ENCODE measurements at regions not wholly inside any gene's neighbourhood (a gene's known extent, or its start where the extent isn't known, plus 50 kb on each side); places are given as distances from the start of the nearest gene placed in this dataset.

DNA sequence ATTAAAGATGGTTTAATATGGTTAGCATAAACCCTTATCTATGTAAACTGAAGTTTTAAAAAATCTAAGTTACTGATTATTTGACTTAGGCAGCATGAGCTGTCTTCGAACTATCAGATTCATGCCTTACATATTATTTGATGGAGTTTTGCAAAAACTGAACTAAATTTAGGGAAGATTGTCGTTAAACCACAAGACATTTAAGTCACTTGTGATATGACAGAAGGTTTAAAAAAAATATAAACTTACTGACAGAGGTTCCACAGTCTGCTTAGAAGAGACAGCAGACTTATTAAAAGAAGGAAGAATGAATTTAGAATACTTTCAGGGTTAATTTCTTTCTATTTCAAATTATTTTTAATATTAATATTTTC is 110.9 kb upstream of the FRY start:
- H3K27ac Mint-ChIP-seq: no peak overlapping the region
- H3K9me3 Mint-ChIP-seq: no peaks in the 10 kb centered on the region
- no peaks in the 10 kb centered on the region for H3K27me3 Mint-ChIP-seq
- no peak overlapping the region for H3K4me3 Mint-ChIP-seq
- DNase-seq (no peak), ATAC-seq (ENCODE audit: low read depth in 2 of 2) (no peak)
- H3K4me1 Mint-ChIP-seq: peaks cover 0 to 5% (median 0%) of the 10 kb centered on the region in 3 donors
- no peaks in the 10 kb centered on the region for H3K36me3 Mint-ChIP-seq

DNA sequence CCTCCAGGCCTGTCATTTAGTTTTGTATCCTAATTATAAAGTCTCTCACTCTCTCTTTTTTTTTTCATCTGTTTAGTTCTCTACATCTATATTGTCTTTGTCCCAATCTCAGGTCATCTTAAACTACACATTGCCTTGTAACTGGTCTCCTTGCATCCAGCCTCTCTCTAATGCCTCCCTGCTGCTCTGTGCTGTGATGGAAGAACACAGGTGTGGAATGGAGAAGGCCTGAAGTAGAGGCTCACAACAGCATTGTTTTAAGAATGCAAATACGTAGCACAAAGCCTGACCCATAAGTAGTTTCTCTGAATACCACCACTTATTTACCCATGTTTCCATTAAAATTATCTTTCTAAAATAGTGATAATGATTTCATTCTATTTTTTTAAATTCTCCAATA is 108.8 kb upstream of the FRY start:
- Mint-ChIP-seq H3K27ac (peak overlapping the region in 1 of 6 donors; percentile 12), H3K27me3 (no peaks in the 10 kb centered on the region), H3K9me3 (no peaks in the 10 kb centered on the region), H3K36me3 (no peaks in the 10 kb centered on the region), H3K4me3 (peak overlapping the region in 1 of 8 donors; percentile 48), H3K4me1 (peaks cover 0 to 5% (median 0%) of the 10 kb centered on the region in 3 donors)
- DNase-seq: no peak
- no peak for ATAC-seq (ENCODE audit: low read depth in 2 of 2)

DNA sequence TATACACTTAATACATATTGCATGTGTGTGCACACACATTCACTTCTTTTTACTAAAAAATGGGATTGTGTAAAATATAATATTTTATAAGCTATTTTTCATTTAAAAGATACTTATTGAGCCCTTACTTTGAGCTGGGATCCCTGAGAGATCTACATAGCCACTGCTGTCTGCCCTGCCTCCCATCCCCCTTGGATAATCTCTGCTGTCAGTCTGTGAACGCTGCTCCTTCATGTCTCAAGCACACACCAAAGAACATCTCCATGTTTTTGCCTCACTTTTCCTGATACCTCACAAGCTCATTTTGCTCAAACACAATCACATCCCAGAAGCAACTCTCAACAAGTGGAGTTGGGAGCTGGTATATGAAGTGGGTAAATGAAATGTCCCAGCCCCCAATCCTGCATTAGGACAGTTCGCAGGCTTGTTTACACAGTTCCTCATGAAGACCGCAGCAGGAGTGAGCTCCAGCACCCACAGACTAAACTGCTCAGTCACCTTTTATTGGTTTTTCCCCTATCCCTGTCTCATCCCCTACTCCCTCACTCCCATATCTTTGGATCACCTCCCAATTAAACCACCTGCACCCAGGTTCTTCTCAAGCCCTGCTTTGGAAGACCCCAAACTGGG is 108.3 kb upstream of the FRY start:
- no peak for DNase-seq
- H3K27me3 Mint-ChIP-seq: no peaks in the 10 kb centered on the region
- H3K27ac Mint-ChIP-seq: no peak overlapping the region
- no peak overlapping the region for H3K4me3 Mint-ChIP-seq
- H3K36me3 Mint-ChIP-seq: no peaks in the 10 kb centered on the region
- no peak for ATAC-seq (ENCODE audit: low read depth in 2 of 2)
- H3K4me1 Mint-ChIP-seq: peaks cover 0 to 5% (median 0%) of the 10 kb centered on the region in 3 donors
- H3K9me3 Mint-ChIP-seq: no peaks in the 10 kb centered on the region

DNA sequence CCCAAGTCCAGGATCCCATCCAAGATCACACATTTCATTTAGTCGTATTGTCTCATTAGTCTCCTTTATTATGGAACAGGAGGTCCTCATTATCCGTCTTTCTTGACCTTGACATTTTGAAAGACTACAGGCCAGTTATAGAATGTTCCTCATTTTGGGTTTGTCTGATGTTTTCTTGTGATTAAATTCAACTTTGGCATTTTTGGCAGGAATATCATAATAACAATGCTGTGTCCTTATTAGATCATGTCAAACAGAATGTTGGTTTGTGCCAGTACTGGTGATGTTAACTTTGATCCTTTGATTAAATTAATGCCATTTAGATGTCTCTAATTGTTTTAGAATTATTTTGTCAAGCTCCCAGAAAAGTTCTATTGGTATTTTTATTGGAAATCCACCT is 106.5 kb upstream of the FRY start:
- Mint-ChIP-seq H3K4me1 (peaks cover 0 to 5% (median 0%) of the 10 kb centered on the region in 3 donors), H3K27me3 (no peaks in the 10 kb centered on the region), H3K36me3 (no peaks in the 10 kb centered on the region), H3K4me3 (no peak overlapping the region), H3K27ac (no peak overlapping the region), H3K9me3 (no peaks in the 10 kb centered on the region)
- ATAC-seq (ENCODE audit: low read depth in 2 of 2) (no peak), DNase-seq (no peak)

DNA sequence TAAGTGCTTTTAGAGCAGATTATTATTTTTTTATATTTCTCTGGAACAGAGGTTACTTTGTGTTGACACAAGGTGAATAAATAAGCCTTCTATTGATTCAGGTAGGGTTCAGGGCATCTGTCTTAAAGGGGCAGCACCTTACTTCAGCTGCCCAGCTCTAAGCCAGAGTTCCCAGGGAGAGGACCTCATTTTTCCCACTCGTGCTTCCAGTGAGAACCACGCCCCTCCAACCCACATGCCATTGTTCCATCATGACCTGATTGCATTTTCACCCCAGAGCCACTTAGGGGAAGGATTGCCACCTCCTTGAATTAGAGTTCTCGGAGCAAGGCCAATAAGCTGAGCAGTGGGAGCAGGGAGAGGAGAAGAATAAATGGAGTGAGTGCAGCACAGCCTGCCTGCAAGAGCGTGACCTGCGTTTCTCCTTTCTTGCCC is 104.3 kb upstream of the FRY start:
- no peaks in the 10 kb centered on the region for H3K36me3 Mint-ChIP-seq
- H3K4me1 Mint-ChIP-seq: no peaks in the 10 kb centered on the region
- H3K27ac Mint-ChIP-seq: no peak overlapping the region
- no peak overlapping the region for H3K4me3 Mint-ChIP-seq
- no peaks in the 10 kb centered on the region for H3K9me3 Mint-ChIP-seq
- H3K27me3 Mint-ChIP-seq: no peaks in the 10 kb centered on the region
- ATAC-seq (ENCODE audit: low read depth in 2 of 2) (no peak), DNase-seq (no peak)

DNA sequence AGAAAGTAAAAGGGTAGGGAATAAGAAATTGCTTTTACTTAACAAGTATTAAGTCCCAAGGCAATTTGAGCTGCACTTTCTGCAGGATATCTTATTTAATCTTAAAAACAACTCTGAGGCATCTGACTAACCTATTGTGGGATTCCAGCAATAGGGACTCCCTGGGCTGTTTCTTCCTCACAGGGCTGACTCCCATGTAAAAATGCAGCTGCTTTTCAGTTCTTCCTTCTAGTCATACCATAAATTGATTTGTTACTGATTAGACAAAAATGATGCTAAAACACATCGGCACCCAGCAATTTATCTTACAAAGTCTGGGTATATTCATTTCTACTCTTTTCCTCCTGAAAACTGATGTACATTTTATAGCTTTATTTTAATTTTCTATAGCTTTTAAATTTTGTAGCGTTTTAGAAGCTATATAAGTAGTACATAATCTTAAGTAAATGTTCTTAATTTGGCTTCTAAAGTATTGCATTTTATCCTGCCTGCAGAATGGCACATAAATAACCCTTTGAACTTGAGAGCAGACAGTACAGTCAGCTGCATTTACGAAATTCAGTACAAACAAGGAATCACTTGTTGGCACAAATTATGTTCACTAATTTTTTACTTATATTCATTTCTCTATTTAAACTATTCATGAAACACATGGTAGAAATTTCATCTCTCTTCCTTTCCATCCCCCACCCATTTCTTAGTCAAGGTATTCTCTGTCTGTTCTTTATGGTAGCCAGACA is 102.4 kb upstream of the FRY start:
- DNase-seq: no peak
- Mint-ChIP-seq H3K4me3 (no peak overlapping the region), H3K27me3 (no peaks in the 10 kb centered on the region), H3K36me3 (no peaks in the 10 kb centered on the region), H3K27ac (no peak overlapping the region), H3K4me1 (no peaks in the 10 kb centered on the region), H3K9me3 (no peaks in the 10 kb centered on the region)
- no peak for ATAC-seq (ENCODE audit: low read depth in 2 of 2)

DNA sequence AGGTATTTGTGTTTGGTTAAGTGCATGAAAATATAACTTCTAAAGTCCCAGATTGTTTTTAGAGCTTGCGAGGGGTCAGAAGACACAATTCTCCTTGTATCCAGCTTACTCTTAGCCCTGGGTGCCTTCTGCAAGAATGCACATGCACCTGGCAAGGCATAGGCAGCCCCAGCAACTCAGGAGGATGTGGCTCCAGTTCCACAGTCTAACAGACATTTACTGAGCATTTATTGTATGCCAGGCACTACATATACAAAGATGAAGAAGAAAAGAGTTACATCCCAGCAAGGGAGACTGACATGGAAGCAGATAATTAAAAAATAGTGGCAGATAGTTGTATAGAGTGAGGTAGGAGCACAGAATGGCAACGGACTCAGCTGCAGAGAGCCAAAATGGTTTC is 101.1 kb upstream of the FRY start:
- no peaks in the 10 kb centered on the region for H3K27me3 Mint-ChIP-seq
- no peaks in the 10 kb centered on the region for H3K36me3 Mint-ChIP-seq
- DNase-seq: no peak
- H3K9me3 Mint-ChIP-seq: no peaks in the 10 kb centered on the region
- H3K27ac Mint-ChIP-seq: no peak overlapping the region
- H3K4me3 Mint-ChIP-seq: no peak overlapping the region
- no peak for ATAC-seq (ENCODE audit: low read depth in 2 of 2)
- no peaks in the 10 kb centered on the region for H3K4me1 Mint-ChIP-seq

DNA sequence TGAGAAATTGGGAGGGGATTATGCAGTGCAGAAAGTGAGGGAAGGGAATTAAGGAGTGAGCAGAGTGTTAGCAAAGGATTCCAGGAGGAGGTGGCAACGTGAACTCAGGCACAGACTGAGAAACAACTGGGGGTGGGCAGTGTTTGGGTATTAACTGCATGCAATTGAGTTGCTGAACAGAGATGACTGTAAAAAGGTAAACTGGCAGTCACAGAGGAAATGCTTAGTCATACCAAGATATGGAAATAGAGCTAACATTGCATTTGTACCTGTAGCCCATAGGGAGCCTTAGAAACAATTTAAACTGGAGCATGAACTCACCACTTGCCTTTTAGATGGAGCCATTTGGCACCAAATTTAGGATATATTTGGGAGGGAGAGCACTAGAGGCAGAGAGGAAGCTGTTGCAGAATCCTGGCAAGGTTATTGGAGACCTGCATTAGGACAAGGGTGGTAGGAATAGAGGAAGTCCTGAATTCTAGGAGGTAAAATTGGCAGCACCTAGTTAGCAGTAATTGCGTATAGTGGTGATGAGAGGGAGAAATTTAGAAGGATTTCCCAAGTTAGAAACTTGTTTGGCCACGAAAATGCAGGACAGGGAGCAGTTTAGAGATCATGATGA is 100.6 kb upstream of the FRY start:
- Mint-ChIP-seq H3K4me3 (no peak overlapping the region), H3K27ac (no peak overlapping the region), H3K4me1 (no peaks in the 10 kb centered on the region), H3K36me3 (no peaks in the 10 kb centered on the region), H3K27me3 (no peaks in the 10 kb centered on the region), H3K9me3 (no peaks in the 10 kb centered on the region)
- no peak for DNase-seq
- no peak for ATAC-seq (ENCODE audit: low read depth in 2 of 2)

DNA sequence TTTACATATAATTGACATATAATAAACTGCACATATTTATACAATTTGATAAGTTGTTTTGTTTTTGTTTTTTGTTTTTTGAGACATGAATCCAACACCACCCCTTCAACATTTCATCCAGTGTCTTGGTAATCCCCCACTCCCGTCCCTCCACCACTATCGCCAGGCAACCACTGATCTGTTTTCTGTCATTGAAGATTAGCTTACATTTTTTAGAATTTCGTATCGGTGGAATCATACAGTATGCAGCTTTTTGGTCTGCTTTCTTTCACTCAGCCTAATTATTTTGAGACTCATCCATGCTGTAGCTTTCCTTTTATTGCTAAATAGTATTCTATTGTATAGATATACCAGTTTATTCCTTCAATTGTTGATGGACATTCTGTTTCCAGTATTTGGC is 94.1 kb upstream of the FRY start:
- ATAC-seq (ENCODE audit: low read depth in 2 of 2) (no peak), DNase-seq (no peak)
- H3K9me3 Mint-ChIP-seq: no peaks in the 10 kb centered on the region
- no peak overlapping the region for H3K27ac Mint-ChIP-seq
- H3K27me3 Mint-ChIP-seq: no peaks in the 10 kb centered on the region
- H3K4me1 Mint-ChIP-seq: no peaks in the 10 kb centered on the region
- H3K36me3 Mint-ChIP-seq: no peaks in the 10 kb centered on the region
- H3K4me3 Mint-ChIP-seq: no peak overlapping the region

DNA sequence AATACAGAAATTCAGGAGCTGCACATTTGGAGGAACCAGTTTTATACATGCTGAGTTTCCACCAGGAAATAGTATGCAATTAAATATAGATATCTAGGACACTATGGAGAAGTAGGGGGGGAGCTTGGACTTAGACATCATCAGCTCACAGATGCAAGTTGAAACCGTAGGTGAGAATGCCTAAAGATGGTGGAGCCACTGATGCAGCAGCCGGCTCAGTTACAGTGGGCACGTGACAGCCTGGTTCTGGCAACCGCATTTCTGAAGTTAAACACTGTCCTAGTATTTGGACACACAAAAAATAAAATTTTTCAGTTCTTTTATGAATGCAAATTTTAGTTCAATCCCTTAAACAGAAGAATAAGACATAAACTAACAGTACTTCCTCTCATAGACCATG is 91.5 kb upstream of the FRY start:
- no peak overlapping the region for H3K27ac Mint-ChIP-seq
- H3K9me3 Mint-ChIP-seq: no peaks in the 10 kb centered on the region
- no peak for DNase-seq
- no peak overlapping the region for H3K4me3 Mint-ChIP-seq
- H3K27me3 Mint-ChIP-seq: no peaks in the 10 kb centered on the region
- H3K4me1 Mint-ChIP-seq: no peaks in the 10 kb centered on the region
- H3K36me3 Mint-ChIP-seq: no peaks in the 10 kb centered on the region
- ATAC-seq (ENCODE audit: low read depth in 2 of 2): no peak

DNA sequence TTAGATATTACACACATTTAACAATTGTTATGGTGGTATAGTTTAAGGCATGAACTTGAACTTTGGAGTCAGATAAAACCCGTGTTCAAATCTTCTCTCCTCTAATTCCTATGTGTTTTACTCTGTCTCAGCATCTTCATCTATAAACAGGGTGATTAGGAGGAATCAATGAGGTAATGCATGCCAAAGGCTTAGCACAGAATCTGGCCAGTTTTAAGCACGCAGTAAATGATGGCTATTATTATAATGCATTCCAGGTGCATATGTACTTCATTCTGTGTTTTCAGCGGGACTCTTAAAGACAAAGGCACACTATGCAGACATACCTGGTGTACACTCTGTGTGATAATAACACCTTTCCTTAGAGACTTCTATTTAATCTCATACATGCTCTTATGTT is 88.0 kb upstream of the FRY start:
- no peak for ATAC-seq (ENCODE audit: low read depth in 2 of 2)
- DNase-seq: no peak
- H3K27ac Mint-ChIP-seq: no peak overlapping the region
- no peak overlapping the region for H3K4me3 Mint-ChIP-seq
- H3K9me3 Mint-ChIP-seq: no peaks in the 10 kb centered on the region
- no peaks in the 10 kb centered on the region for H3K36me3 Mint-ChIP-seq
- H3K27me3 Mint-ChIP-seq: no peaks in the 10 kb centered on the region
- no peaks in the 10 kb centered on the region for H3K4me1 Mint-ChIP-seq

DNA sequence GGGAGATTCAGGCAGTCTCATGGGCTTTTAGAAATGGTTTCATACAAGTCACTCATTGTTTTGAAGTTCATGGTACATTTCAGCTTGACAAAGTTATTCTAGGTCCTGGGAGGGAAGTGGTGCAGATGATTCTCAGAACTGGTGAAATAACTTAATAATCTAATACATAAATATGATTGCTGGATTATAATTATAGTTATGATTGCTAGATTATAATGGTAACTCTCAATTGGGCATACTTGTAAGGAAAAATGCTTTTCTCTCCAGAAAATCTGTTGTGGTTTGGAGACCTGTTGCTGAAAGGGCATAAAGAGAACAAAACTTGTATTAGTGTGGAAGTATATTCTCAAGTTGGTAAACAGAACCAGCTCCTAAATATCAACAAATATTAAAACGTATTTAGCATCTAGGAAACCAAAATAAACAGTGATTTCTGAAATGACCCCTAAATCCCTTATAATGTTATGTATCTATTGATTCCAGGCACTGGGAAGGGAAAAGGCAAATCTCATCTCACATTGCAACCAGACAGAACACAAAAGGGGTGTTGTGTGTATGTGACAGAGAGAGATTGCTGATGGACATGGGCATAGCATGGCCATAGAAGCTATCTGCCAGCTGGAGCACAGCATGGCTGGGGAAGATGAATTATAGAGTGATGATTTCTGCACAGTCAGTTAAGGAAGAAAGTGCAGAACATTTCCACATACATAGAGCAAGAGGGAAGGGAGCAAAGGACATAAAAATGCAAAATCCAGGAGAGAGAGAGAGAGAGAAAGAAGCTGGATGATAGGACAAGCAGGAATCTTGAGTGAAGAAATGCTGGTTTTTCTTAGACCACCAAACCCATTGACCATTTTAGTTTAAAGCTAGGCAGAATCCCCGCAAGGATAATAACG is 87.1 kb upstream of the FRY start:
- Mint-ChIP-seq H3K36me3 (no peaks in the 10 kb centered on the region), H3K4me1 (no peaks in the 10 kb centered on the region), H3K9me3 (no peaks in the 10 kb centered on the region), H3K4me3 (no peak overlapping the region), H3K27me3 (no peaks in the 10 kb centered on the region), H3K27ac (no peak overlapping the region)
- DNase-seq: no peak
- no peak for ATAC-seq (ENCODE audit: low read depth in 2 of 2)

DNA sequence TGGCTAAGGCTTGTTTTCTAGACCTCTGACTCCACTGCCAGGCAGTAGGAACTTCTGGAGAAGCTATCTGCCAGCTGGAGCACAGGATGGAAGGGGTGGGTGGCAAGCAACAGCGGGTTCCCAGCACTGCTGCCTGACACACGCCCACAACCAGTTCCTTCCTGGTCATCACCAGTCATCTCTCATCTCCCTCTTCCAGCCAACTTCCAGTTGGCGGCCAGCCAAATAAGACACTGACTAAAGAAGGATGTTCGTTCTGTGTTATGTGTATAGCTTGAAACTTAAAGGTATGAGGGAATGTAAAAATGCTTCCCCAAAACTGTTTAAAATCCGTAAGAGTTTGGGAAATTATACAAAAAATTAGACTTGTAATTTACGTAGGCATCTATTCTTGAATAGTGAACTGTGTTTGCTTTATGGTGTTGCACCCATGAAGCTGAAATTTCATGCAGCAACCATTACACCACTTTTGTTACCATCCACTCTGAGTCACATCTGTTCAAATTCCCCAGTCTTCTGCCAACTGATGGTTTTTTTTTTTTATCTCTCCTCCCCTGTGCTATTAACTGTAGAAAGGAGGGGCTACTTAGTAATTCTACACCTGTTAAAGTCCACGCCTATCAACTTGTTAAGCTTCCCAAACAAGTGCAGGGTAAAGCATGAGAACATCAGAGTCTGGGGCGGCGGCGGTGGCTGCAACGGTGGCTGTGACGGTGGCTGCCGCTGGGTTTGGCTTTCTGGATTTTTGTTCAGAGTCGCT is 86.2 kb upstream of the FRY start:
- H3K9me3 Mint-ChIP-seq: no peaks in the 10 kb centered on the region
- ATAC-seq (ENCODE audit: low read depth in 2 of 2): no peak
- no peaks in the 10 kb centered on the region for H3K4me1 Mint-ChIP-seq
- no peak for DNase-seq
- H3K4me3 Mint-ChIP-seq: no peak overlapping the region
- H3K36me3 Mint-ChIP-seq: no peaks in the 10 kb centered on the region
- no peaks in the 10 kb centered on the region for H3K27me3 Mint-ChIP-seq
- H3K27ac Mint-ChIP-seq: no peak overlapping the region

All from naive B cell (primary cell).